ENCODE measurements at regions not wholly inside any gene's neighbourhood (a gene's known extent, or its start where the extent isn't known, plus 50 kb on each side); places are given as distances from the start of the nearest gene placed in this dataset.

DNA sequence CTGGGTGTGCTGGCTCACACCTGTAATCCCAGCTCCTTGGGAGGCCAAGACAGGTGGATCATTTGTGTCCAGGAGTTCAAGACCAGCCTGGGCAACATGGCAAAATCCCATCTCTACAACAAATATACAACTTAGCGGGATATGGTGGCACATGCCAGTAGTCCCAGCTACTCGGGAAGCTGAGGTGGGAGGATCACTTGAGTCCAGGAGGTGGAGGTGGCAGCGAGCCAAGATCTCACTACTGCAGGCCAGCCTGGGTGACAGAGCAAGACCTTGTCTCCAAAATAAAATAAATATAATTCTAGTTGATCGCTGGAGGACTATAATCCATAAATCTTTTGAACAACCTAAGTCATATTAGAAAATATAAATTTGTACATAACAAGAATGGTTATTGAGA, 1061.5 kb upstream of the PCDH9 start:
- no peak for TF ChIP-seq CTCF (IDR thresholded peaks at IDR 0.05)
- no peak for TF ChIP-seq EP300 (IDR thresholded peaks at IDR 0.05)
- no peak for TF ChIP-seq POLR2A (IDR thresholded peaks at IDR 0.05)
